Stimulated activated CD8-positive, alpha-beta memory T cell treated with anti-CD3 and anti-CD28 coated beads, Interleukin-7, amount 100 ng/mL, for 24 hours (primary cell): ENCODE measurements at regions not wholly inside any gene's neighbourhood (a gene's known extent, or its start where the extent isn't known, plus 50 kb on each side); places are given as distances from the start of the nearest gene placed in this dataset.

Source experiments
- DNase-seq: peaks from one replicate; pipeline ENCODE4 v3.0.0-alpha.2; 2020; ENCODE audit warnings: low read depth

- DNase-seq, result no peak
Measured at GRCh38 chr14:97726676-97727075, 929.5 kb downstream of the VRK1 start.

- no peak for DNase-seq
Measured at GRCh38 chr14:97730706-97731105, 933.5 kb downstream of the VRK1 start.

GRCh38 chr14:97731800-97732199 is 934.6 kb downstream of the VRK1 start:
- no peak for DNase-seq

- no peak for DNase-seq
Measured at GRCh38 chr14:97747316-97747715, 950.1 kb downstream of the VRK1 start.

GRCh38 chr14:97748616-97749015 is 951.4 kb downstream of the VRK1 start:
- no peak for DNase-seq

- no peak for DNase-seq
Measured at GRCh38 chr14:97757491-97757890, 960.3 kb downstream of the VRK1 start.

GRCh38 chr14:97760050-97760449 is 962.9 kb downstream of the VRK1 start:
- DNase-seq, result no peak

GRCh38 chr14:97762386-97762785 is 965.2 kb downstream of the VRK1 start:
- DNase-seq, result no peak

- no peak for DNase-seq
Measured at GRCh38 chr14:97771340-97772045, 974.3 kb downstream of the VRK1 start.

- DNase-seq, result no peak
Measured at GRCh38 chr14:97773598-97773997, 976.4 kb downstream of the VRK1 start.

GRCh38 chr14:97776890-97777558 is 979.8 kb downstream of the VRK1 start:
- no peak for DNase-seq

GRCh38 chr14:97777622-97778355 is 980.6 kb downstream of the VRK1 start:
- no peak for DNase-seq

- no peak for DNase-seq
Measured at GRCh38 chr14:97779140-97779539, 982.0 kb downstream of the VRK1 start.

- DNase-seq, result no peak
Measured at GRCh38 chr14:97780804-97781203, 983.6 kb downstream of the VRK1 start.

- no peak for DNase-seq
Measured at GRCh38 chr14:97781961-97782360, 984.8 kb downstream of the VRK1 start.

GRCh38 chr14:97782871-97783414 is 985.8 kb downstream of the VRK1 start:
- DNase-seq, result no peak

- no peak for DNase-seq
Measured at GRCh38 chr14:97785495-97785894, 988.3 kb downstream of the VRK1 start.

- no peak for DNase-seq
Measured at GRCh38 chr14:97788364-97788763, 991.2 kb downstream of the VRK1 start.

- DNase-seq, result no peak
Measured at GRCh38 chr14:97788846-97789526, 991.8 kb downstream of the VRK1 start.

- DNase-seq, result no peak
Measured at GRCh38 chr14:97791072-97791471, 993.9 kb downstream of the VRK1 start.

- no peak for DNase-seq
Measured at GRCh38 chr14:97791906-97792305, 994.7 kb downstream of the VRK1 start.

- DNase-seq, result no peak
Measured at GRCh38 chr14:97796511-97796910, 999.3 kb downstream of the VRK1 start.
